ENCODE measurements at regions not wholly inside any gene's neighbourhood (a gene's known extent, or its start where the extent isn't known, plus 50 kb on each side); places are given as distances from the start of the nearest gene placed in this dataset.

DNA sequence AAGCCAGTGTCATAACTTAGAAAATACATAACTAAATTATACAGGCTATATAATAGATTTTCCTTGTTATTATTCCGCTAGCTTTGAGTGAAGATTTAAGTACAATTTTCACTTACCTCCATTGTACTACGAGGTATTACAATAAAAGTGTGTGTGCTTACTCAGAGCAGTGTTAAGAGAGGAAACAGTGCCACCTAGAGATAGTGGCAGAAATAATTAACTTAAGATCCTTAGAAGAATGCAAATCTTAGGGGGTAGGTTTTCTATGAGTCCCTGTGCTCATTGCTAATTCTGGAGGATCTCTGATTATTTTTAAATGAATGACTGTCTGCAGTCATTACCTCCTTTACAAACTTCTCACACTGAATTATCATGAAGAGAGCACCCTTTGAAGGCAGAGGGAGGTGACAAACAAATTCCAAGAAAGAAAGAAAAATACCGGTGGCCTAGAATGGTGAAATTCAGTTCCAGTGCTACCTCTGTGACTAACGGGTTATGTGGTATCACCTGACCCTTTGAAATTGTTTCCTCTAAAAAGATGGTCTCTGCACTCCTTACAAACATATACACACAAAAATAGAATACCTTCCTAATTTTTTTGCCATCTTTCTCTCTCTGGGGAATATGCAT is 379.8 kb downstream of the TRIM36 start:
- H3K4me1 Mint-ChIP-seq, result no peaks in the 10 kb centered on the region
- H3K9me3 Mint-ChIP-seq, result no peaks in the 10 kb centered on the region
- H3K36me3 Mint-ChIP-seq (ENCODE audit: low read depth), result no peaks in the 10 kb centered on the region
- H3K4me3 Mint-ChIP-seq, result no peak overlapping the region
- no peak for DNase-seq
- TF ChIP-seq, protein P1, sequence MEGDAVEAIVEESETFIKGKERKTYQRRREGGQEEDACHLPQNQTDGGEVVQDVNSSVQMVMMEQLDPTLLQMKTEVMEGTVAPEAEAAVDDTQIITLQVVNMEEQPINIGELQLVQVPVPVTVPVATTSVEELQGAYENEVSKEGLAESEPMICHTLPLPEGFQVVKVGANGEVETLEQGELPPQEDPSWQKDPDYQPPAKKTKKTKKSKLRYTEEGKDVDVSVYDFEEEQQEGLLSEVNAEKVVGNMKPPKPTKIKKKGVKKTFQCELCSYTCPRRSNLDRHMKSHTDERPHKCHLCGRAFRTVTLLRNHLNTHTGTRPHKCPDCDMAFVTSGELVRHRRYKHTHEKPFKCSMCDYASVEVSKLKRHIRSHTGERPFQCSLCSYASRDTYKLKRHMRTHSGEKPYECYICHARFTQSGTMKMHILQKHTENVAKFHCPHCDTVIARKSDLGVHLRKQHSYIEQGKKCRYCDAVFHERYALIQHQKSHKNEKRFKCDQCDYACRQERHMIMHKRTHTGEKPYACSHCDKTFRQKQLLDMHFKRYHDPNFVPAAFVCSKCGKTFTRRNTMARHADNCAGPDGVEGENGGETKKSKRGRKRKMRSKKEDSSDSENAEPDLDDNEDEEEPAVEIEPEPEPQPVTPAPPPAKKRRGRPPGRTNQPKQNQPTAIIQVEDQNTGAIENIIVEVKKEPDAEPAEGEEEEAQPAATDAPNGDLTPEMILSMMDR (IDR thresholded peaks at IDR 0.05), result peak; percentile 62
- peaks cover 4% of the 10 kb centered on the region for H3K27me3 Mint-ChIP-seq (ENCODE audit: low read depth, poor library complexity)
- no peak overlapping the region for H3K27ac Mint-ChIP-seq

DNA sequence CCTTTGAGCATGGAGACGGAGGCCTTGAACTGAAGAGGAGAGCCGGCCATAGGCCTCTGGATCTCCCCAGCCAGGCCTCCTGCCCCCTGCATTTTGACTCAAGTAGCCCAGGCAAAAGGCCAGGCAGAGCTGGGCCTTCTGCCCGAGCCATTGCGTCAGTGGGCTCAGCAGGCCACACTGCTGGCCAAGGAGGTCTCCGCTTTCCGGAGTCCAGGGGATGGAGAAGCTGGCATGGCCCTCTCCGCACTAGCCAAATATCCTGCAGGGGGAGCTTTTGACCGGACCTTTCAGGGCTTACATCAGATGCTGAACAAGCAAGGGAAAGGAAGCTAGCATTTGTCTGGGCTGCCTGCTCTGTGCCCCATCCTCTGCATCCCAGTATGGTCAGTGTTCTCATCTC is 386.8 kb downstream of the TRIM36 start:
- H3K36me3 Mint-ChIP-seq (ENCODE audit: low read depth), result no peaks in the 10 kb centered on the region
- no peak for DNase-seq
- H3K9me3 Mint-ChIP-seq, result no peaks in the 10 kb centered on the region
- TF ChIP-seq, protein P1 (IDR thresholded peaks at IDR 0.05), result no peak
- H3K4me1 Mint-ChIP-seq, result peaks cover 5% of the 10 kb centered on the region
- H3K27ac Mint-ChIP-seq, result no peak overlapping the region
- no peaks in the 10 kb centered on the region for H3K27me3 Mint-ChIP-seq (ENCODE audit: low read depth, poor library complexity)
- H3K4me3 Mint-ChIP-seq, result no peak overlapping the region

DNA sequence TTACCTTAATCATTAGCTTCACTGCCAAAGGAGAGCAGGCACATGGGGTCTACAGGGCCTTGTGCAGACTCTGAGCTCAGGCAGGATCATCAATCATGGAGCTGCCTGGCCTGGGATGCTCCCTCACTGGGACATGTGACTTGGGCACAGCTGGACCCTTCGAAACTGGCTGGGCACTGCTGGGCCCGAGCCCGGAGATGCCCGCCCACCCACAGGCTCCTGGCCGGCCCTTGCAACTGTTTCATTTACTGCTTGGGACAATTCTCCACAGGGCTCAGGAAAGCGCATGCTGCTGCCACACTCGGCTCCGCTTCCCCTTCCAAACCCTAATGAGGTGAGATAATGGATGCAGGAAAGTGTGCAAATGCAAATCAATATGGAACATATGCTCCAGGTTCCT is 387.5 kb downstream of the TRIM36 start:
- DNase-seq, result no peak
- no peaks in the 10 kb centered on the region for H3K36me3 Mint-ChIP-seq (ENCODE audit: low read depth)
- H3K4me3 Mint-ChIP-seq, result no peak overlapping the region
- peaks cover 5% of the 10 kb centered on the region for H3K4me1 Mint-ChIP-seq
- TF ChIP-seq, protein P1 (IDR thresholded peaks at IDR 0.05), result no peak
- no peak overlapping the region for H3K27ac Mint-ChIP-seq
- H3K27me3 Mint-ChIP-seq (ENCODE audit: low read depth, poor library complexity), result no peaks in the 10 kb centered on the region
- no peaks in the 10 kb centered on the region for H3K9me3 Mint-ChIP-seq

DNA sequence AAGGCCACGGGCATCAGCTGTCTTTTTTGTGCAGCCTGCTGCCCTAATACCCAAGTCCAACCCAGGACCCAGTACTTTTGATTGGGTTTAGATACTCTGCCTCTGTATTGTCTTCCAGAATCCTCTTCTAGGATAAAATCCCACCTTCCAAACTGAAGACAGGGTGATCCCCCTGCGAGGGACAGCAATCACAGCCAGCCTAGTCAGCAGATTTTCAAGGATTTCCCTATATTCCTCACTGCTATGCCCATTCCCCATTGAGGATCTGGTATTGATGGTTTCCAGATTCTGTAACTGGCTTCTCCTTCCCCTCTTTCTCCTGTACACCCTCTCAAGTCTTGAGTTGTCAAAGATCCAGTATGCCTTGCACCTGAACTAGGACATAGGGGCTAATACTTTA is 389.4 kb downstream of the TRIM36 start:
- DNase-seq, result no peak
- Mint-ChIP-seq H3K36me3 (ENCODE audit: low read depth) (no peaks in the 10 kb centered on the region), H3K27me3 (ENCODE audit: low read depth, poor library complexity) (no peaks in the 10 kb centered on the region), H3K4me1 (peaks cover 5% of the 10 kb centered on the region), H3K27ac (no peak overlapping the region), H3K9me3 (no peaks in the 10 kb centered on the region), H3K4me3 (no peak overlapping the region)
- TF ChIP-seq, protein P1 (IDR thresholded peaks at IDR 0.05), result no peak

DNA sequence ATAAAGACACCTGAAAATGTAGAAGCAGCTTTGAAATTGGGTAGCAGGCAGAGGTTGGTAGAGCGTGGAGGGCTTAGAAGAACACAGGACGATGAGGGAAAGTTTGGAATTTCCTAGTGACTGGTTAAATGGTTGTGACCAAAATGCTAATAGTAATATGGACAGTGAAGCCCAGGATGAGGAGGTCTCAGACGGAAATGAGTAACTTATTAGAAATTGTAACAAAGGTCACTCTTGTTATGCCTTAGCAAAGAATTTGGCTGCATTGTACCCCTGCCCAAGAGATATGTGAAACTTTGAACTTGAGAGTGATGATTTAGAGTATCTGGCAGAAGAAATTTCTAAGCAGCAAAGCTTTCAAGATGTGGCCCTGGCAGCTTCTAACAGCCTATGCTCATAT is 382.5 kb downstream of the KCNN2 start:
- Mint-ChIP-seq H3K4me1 (no peaks in the 10 kb centered on the region), H3K9me3 (no peaks in the 10 kb centered on the region), H3K36me3 (ENCODE audit: low read depth) (no peaks in the 10 kb centered on the region), H3K27me3 (ENCODE audit: low read depth, poor library complexity) (no peaks in the 10 kb centered on the region), H3K4me3 (no peak overlapping the region), H3K27ac (no peak overlapping the region)
- TF ChIP-seq, protein P1 (IDR thresholded peaks at IDR 0.05), result no peak
- DNase-seq, result no peak

DNA sequence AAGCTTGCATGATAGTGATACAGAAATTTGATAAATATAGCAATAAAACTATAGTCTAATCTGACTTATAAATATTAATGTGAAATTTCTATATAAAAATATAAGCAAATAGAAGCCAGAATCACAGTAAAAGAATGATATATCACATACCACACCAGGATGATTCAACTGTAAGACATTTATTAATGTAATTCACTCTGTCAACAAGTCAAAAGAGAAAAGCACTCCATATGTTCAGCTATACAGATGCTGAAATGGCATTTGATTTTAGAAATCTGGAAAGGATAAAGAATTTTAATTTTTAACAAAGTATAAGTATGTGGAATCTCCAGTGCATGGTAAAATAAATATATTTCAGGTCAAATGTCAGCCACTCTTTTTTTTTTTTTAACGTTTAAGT is 372.4 kb downstream of the KCNN2 start:
- H3K4me3 Mint-ChIP-seq, result no peak overlapping the region
- H3K27ac Mint-ChIP-seq, result no peak overlapping the region
- no peaks in the 10 kb centered on the region for H3K36me3 Mint-ChIP-seq (ENCODE audit: low read depth)
- no peaks in the 10 kb centered on the region for H3K27me3 Mint-ChIP-seq (ENCODE audit: low read depth, poor library complexity)
- no peaks in the 10 kb centered on the region for H3K4me1 Mint-ChIP-seq
- DNase-seq, result no peak
- TF ChIP-seq, protein P1 (IDR thresholded peaks at IDR 0.05), result no peak
- H3K9me3 Mint-ChIP-seq, result peaks cover 8% of the 10 kb centered on the region
